ENCODE measurements at regions not wholly inside any gene's neighbourhood (a gene's known extent, or its start where the extent isn't known, plus 50 kb on each side); places are given as distances from the start of the nearest gene placed in this dataset.

- ATAC-seq (replicated peaks in 1 of 2) (no peak), DNase-seq (no peak)
- peaks cover 2 to 3% of the 10 kb centered on the region in 2 donors for H3K9me3 Mint-ChIP-seq
- no peak overlapping the region for H3K4me3 Mint-ChIP-seq
- H3K4me1 Mint-ChIP-seq (ENCODE audit: low read depth): peaks cover 17% of the 10 kb centered on the region
- H3K36me3 Mint-ChIP-seq (ENCODE audit: insufficient read depth in 2 of 2): peaks cover 3 to 4% of the 10 kb centered on the region in 2 donors
- peaks cover 49% of the 10 kb centered on the region for H3K27me3 Mint-ChIP-seq (ENCODE audit: low read depth)
- no peak overlapping the region for H3K27ac Mint-ChIP-seq
These were observed 240.7 kb upstream of the B3GAT1 start for GRCh38 chr11:134652586-134653255.

- no peaks in the 10 kb centered on the region for H3K36me3 Mint-ChIP-seq (ENCODE audit: insufficient read depth in 2 of 2)
- H3K9me3 Mint-ChIP-seq: no peaks in the 10 kb centered on the region
- DNase-seq: no peak
- no peak overlapping the region for H3K27ac Mint-ChIP-seq
- ATAC-seq (replicated peaks in 1 of 2): peak in 1 of 2 donors; percentile 17
- H3K27me3 Mint-ChIP-seq (ENCODE audit: low read depth): peaks cover 44% of the 10 kb centered on the region
- no peak overlapping the region for H3K4me3 Mint-ChIP-seq
- no peaks in the 10 kb centered on the region for H3K4me1 Mint-ChIP-seq (ENCODE audit: low read depth)
These were observed 235.2 kb upstream of the B3GAT1 start for GRCh38 chr11:134647066-134647743.

- Mint-ChIP-seq H3K4me3 (no peak overlapping the region), H3K36me3 (ENCODE audit: insufficient read depth in 2 of 2) (no peaks in the 10 kb centered on the region), H3K9me3 (no peaks in the 10 kb centered on the region), H3K27me3 (ENCODE audit: low read depth) (peaks cover 38% of the 10 kb centered on the region), H3K4me1 (ENCODE audit: low read depth) (no peaks in the 10 kb centered on the region), H3K27ac (no peak overlapping the region)
- ATAC-seq (replicated peaks in 1 of 2) (no peak), DNase-seq (no peak)
These were observed 234.5 kb upstream of the B3GAT1 start for GRCh38 chr11:134646561-134646960.

- no peak for ATAC-seq (replicated peaks in 1 of 2)
These were observed 233.5 kb upstream of the B3GAT1 start for GRCh38 chr11:134645576-134645975.

GRCh38 chr11:134644476-134645456 is 232.7 kb upstream of the B3GAT1 start:
- Mint-ChIP-seq H3K9me3 (no peaks in the 10 kb centered on the region), H3K4me1 (ENCODE audit: low read depth) (no peaks in the 10 kb centered on the region), H3K4me3 (no peak overlapping the region), H3K27ac (no peak overlapping the region), H3K27me3 (ENCODE audit: low read depth) (peaks cover 23% of the 10 kb centered on the region), H3K36me3 (ENCODE audit: insufficient read depth in 2 of 2) (no peaks in the 10 kb centered on the region)
- ATAC-seq (replicated peaks in 1 of 2) (no peak), DNase-seq (no peak)

More at GRCh38 chr11:134645576-134645975, 233.5 kb upstream of the B3GAT1 start:
- Mint-ChIP-seq H3K4me3 (no peak overlapping the region), H3K27ac (no peak overlapping the region), H3K27me3 (ENCODE audit: low read depth) (peaks cover 31% of the 10 kb centered on the region), H3K36me3 (ENCODE audit: insufficient read depth in 2 of 2) (no peaks in the 10 kb centered on the region), H3K4me1 (ENCODE audit: low read depth) (no peaks in the 10 kb centered on the region), H3K9me3 (no peaks in the 10 kb centered on the region)
- DNase-seq: no peak

GRCh38 chr11:134643115-134644012 is 231.3 kb upstream of the B3GAT1 start:
- ATAC-seq (replicated peaks in 1 of 2): no peak
- Mint-ChIP-seq H3K36me3 (ENCODE audit: insufficient read depth in 2 of 2) (no peaks in the 10 kb centered on the region), H3K27me3 (ENCODE audit: low read depth) (peaks cover 17% of the 10 kb centered on the region), H3K27ac (no peak overlapping the region), H3K4me3 (no peak overlapping the region), H3K9me3 (no peaks in the 10 kb centered on the region), H3K4me1 (ENCODE audit: low read depth) (no peaks in the 10 kb centered on the region)
- no peak for DNase-seq

GRCh38 chr11:134642206-134642605 is 230.2 kb upstream of the B3GAT1 start:
- H3K27ac Mint-ChIP-seq: no peak overlapping the region
- no peak for DNase-seq
- no peaks in the 10 kb centered on the region for H3K4me1 Mint-ChIP-seq (ENCODE audit: low read depth)
- no peak for ATAC-seq (replicated peaks in 1 of 2)
- no peaks in the 10 kb centered on the region for H3K36me3 Mint-ChIP-seq (ENCODE audit: insufficient read depth in 2 of 2)
- no peak overlapping the region for H3K4me3 Mint-ChIP-seq
- H3K9me3 Mint-ChIP-seq: no peaks in the 10 kb centered on the region
- peaks cover 15% of the 10 kb centered on the region for H3K27me3 Mint-ChIP-seq (ENCODE audit: low read depth)

- no peak overlapping the region for H3K27ac Mint-ChIP-seq
- no peak for ATAC-seq (replicated peaks in 1 of 2)
- H3K27me3 Mint-ChIP-seq (ENCODE audit: low read depth): peaks cover 15% of the 10 kb centered on the region
- no peaks in the 10 kb centered on the region for H3K4me1 Mint-ChIP-seq (ENCODE audit: low read depth)
- no peaks in the 10 kb centered on the region for H3K36me3 Mint-ChIP-seq (ENCODE audit: insufficient read depth in 2 of 2)
- no peak for DNase-seq
- no peak overlapping the region for H3K4me3 Mint-ChIP-seq
- no peaks in the 10 kb centered on the region for H3K9me3 Mint-ChIP-seq
These were observed 229.2 kb upstream of the B3GAT1 start for GRCh38 chr11:134640971-134641968.

GRCh38 chr11:134640536-134640935 is 228.5 kb upstream of the B3GAT1 start:
- no peaks in the 10 kb centered on the region for H3K36me3 Mint-ChIP-seq (ENCODE audit: insufficient read depth in 2 of 2)
- no peaks in the 10 kb centered on the region for H3K9me3 Mint-ChIP-seq
- H3K27me3 Mint-ChIP-seq (ENCODE audit: low read depth): peaks cover 15% of the 10 kb centered on the region
- H3K4me1 Mint-ChIP-seq (ENCODE audit: low read depth): no peaks in the 10 kb centered on the region
- H3K4me3 Mint-ChIP-seq: no peak overlapping the region
- DNase-seq (no peak), ATAC-seq (replicated peaks in 1 of 2) (no peak)
- no peak overlapping the region for H3K27ac Mint-ChIP-seq

GRCh38 chr11:134639586-134640330 is 227.7 kb upstream of the B3GAT1 start:
- no peak for ATAC-seq (replicated peaks in 1 of 2)
- H3K36me3 Mint-ChIP-seq (ENCODE audit: insufficient read depth in 2 of 2): no peaks in the 10 kb centered on the region
- H3K27me3 Mint-ChIP-seq (ENCODE audit: low read depth): peaks cover 15% of the 10 kb centered on the region
- no peaks in the 10 kb centered on the region for H3K9me3 Mint-ChIP-seq
- DNase-seq: no peak
- H3K27ac Mint-ChIP-seq: no peak overlapping the region
- no peak overlapping the region for H3K4me3 Mint-ChIP-seq
- no peaks in the 10 kb centered on the region for H3K4me1 Mint-ChIP-seq (ENCODE audit: low read depth)

- Mint-ChIP-seq H3K27me3 (ENCODE audit: low read depth) (peaks cover 15% of the 10 kb centered on the region), H3K4me3 (no peak overlapping the region), H3K27ac (no peak overlapping the region), H3K4me1 (ENCODE audit: low read depth) (no peaks in the 10 kb centered on the region), H3K36me3 (ENCODE audit: insufficient read depth in 2 of 2) (no peaks in the 10 kb centered on the region), H3K9me3 (no peaks in the 10 kb centered on the region)
- ATAC-seq (replicated peaks in 1 of 2) (no peak), DNase-seq (no peak)
These were observed 226.9 kb upstream of the B3GAT1 start for GRCh38 chr11:134638796-134639430.

Data from activated T-cell treated with anti-CD3 and anti-CD28 coated beads, Interleukin-2, amount 50 U/mL, for 72 hours (primary cell).